WTC11 (cell line): ENCODE measurements at regions not wholly inside any gene's neighbourhood (a gene's known extent, or its start where the extent isn't known, plus 50 kb on each side); places are given as distances from the start of the nearest gene placed in this dataset.

Experiments
- ATAC-seq: fragments of 200-7000 bp; cut with Tn5 transposase; 2 replicates; pipeline ENCODE4 v1.10.0; 2021; ENCODE audit warnings: mild to moderate bottlenecking, moderate library complexity
- CTCF ChIA-PET: fragments of 300-600 bp; sonication (Branson Sonifier 250); formaldehyde crosslinking; loops from one replicate; lab custom pipeline; 2021; ENCODE audit warnings: antibody characterized with exemption; lab: Charles Lee
- POLR2A ChIA-PET: fragments of 350-600 bp; sonication (Branson Sonifier 250); formaldehyde crosslinking; loops from one replicate; lab custom pipeline; 2021; ENCODE audit warnings: antibody characterized with exemption; lab: Charles Lee
- DNase-seq: peaks from one replicate; pipeline ENCODE4 v3.0.0; 2021; ENCODE audit warnings: low spot score
- H3K27ac Mint-ChIP-seq: 2 replicates; pipeline ENCODE4 v1.8.0; 2021; ENCODE audit warnings: mixed read lengths
- H3K27me3 Mint-ChIP-seq: 2 replicates; pipeline ENCODE4 v1.8.0; 2021; ENCODE audit warnings: low read depth, mild to moderate bottlenecking, moderate library complexity, mixed read lengths
- H3K36me3 Mint-ChIP-seq: 2 replicates; pipeline ENCODE4 v1.8.0; 2021; ENCODE audit warnings: mixed read lengths
- H3K4me1 Mint-ChIP-seq: 2 replicates; pipeline ENCODE4 v1.8.0; 2022; ENCODE audit warnings: mixed read lengths
- H3K4me3 Mint-ChIP-seq: 2 replicates; pipeline ENCODE4 v1.8.0; 2021; ENCODE audit warnings: mild to moderate bottlenecking, moderate library complexity, mixed read lengths
- H3K9me3 Mint-ChIP-seq: 2 replicates; pipeline ENCODE4 v1.8.0; 2021; ENCODE audit warnings: mixed read lengths
- AFF4 ChIP-seq: sonication (generic); formaldehyde crosslinking; IDR thresholded peaks from 2 replicates; pipeline ENCODE4 v1.8.1; 2023; ENCODE audit warnings: mild to moderate bottlenecking, missing genetic modification reagents, borderline replicate concordance
- AR ChIP-seq: fragments of 250-450 bp; sonication (Bioruptor Pico); IDR thresholded peaks from 2 replicates; pipeline ENCODE4 v1.9.0; 2021; ENCODE audit warnings: mild to moderate bottlenecking
- FOXP4 ChIP-seq: sonication (generic); formaldehyde crosslinking; IDR thresholded peaks from 2 replicates; pipeline ENCODE4 v1.8.0; 2022; ENCODE audit warnings: mild to moderate bottlenecking, missing genetic modification reagents
- IRF2 ChIP-seq: sonication (generic); formaldehyde crosslinking; IDR thresholded peaks from 2 replicates; pipeline ENCODE4 v1.8.0; 2022; ENCODE audit warnings: low read depth, missing genetic modification reagents, borderline replicate concordance
- KAT7 ChIP-seq: sonication (generic); formaldehyde crosslinking; IDR thresholded peaks from 2 replicates; pipeline ENCODE4 v1.8.1; 2023; ENCODE audit warnings: missing genetic modification reagents, mild to moderate bottlenecking, borderline replicate concordance
- NR1H2 ChIP-seq: sonication (generic); formaldehyde crosslinking; IDR thresholded peaks from 2 replicates; pipeline ENCODE4 v1.9.0; 2021; ENCODE audit warnings: mild to moderate bottlenecking, moderate library complexity, missing genetic modification reagents
- TCF7 ChIP-seq: sonication (generic); formaldehyde crosslinking; IDR thresholded peaks from 2 replicates; pipeline ENCODE4 v1.8.0; 2022; ENCODE audit warnings: mild to moderate bottlenecking, low read depth, missing genetic modification reagents, moderate library complexity
- ZNF232 ChIP-seq: sonication (generic); formaldehyde crosslinking; IDR thresholded peaks from 2 replicates; pipeline ENCODE4 v1.8.0; 2022; ENCODE audit warnings: mild to moderate bottlenecking, missing genetic modification reagents
- ZNF263 ChIP-seq: sonication (generic); formaldehyde crosslinking; IDR thresholded peaks from 2 replicates; pipeline ENCODE4 v1.8.1; 2022; ENCODE audit warnings: low read depth, mild to moderate bottlenecking, moderate library complexity, missing genetic modification reagents
- ZNF423 ChIP-seq: fragments of 250-450 bp; sonication (Bioruptor Pico); IDR thresholded peaks from 2 replicates; pipeline ENCODE4 v2.1.2; 2022; ENCODE audit warnings: mild to moderate bottlenecking, moderate library complexity
- TF ChIP-seq, protein P1 (sequence below): sonication (generic); formaldehyde crosslinking; IDR thresholded peaks from 2 replicates; pipeline ENCODE4 v1.8.1; 2023; ENCODE audit warnings: mild to moderate bottlenecking, moderate library complexity, missing genetic modification reagents
- TF ChIP-seq, protein P2 (sequence below): sonication (generic); formaldehyde crosslinking; IDR thresholded peaks from 2 replicates; pipeline ENCODE4 v1.8.0; 2023; ENCODE audit warnings: missing genetic modification reagents
- TF ChIP-seq, protein P3 (sequence below): sonication (generic); formaldehyde crosslinking; conservative IDR thresholded peaks from 2 replicates; pipeline ENCODE4 v1.8.1; 2022; ENCODE audit warnings: mild to moderate bottlenecking, missing genetic modification reagents
- TF ChIP-seq, protein P4 (sequence below): sonication (generic); formaldehyde crosslinking; IDR thresholded peaks from 2 replicates; pipeline ENCODE4 v1.8.1; 2023; ENCODE audit warnings: mild to moderate bottlenecking, missing genetic modification reagents, moderate library complexity
- TF ChIP-seq, protein P5 (sequence below): sonication (generic); formaldehyde crosslinking; IDR thresholded peaks from 2 replicates; pipeline ENCODE4 v1.8.1; 2022; ENCODE audit warnings: low read depth, mild to moderate bottlenecking, moderate library complexity, missing genetic modification reagents, borderline replicate concordance
- TF ChIP-seq, protein P6 (sequence below): fragments of 250-450 bp; sonication (Bioruptor Pico); IDR thresholded peaks from 2 replicates; pipeline ENCODE4 v1.9.0; 2021; ENCODE audit warnings: mild to moderate bottlenecking
- TF ChIP-seq, protein P7 (sequence below): sonication (generic); formaldehyde crosslinking; IDR thresholded peaks from 2 replicates; pipeline ENCODE4 v1.8.1; 2023; ENCODE audit warnings: mild to moderate bottlenecking, missing genetic modification reagents

GRCh38 chr2:4135765-4136164 lies 432.4 kb downstream of the DCDC2C start:
- no peak for ATAC-seq
- no peak for DNase-seq
- Mint-ChIP-seq H3K27me3 (no peaks in the 10 kb centered on the region; the same call in 1 of the 2 replicates), H3K4me1 (no peaks in the 10 kb centered on the region), H3K36me3 (peaks cover 76% of the 10 kb centered on the region), H3K27ac (no peak overlapping the region), H3K4me3 (no peak overlapping the region), H3K9me3 (peaks cover 88% of the 10 kb centered on the region)
- CTCF ChIA-PET: no interaction called here
- TF ChIP-seq IRF2 (CRISPR knock-in tag) (no peak), TCF7 (CRISPR knock-in tag) (no peak), NR1H2 (CRISPR knock-in tag) (no peak), ZNF263 (CRISPR knock-in tag) (no peak), AR (no peak)
- TF ChIP-seq, protein P1, sequence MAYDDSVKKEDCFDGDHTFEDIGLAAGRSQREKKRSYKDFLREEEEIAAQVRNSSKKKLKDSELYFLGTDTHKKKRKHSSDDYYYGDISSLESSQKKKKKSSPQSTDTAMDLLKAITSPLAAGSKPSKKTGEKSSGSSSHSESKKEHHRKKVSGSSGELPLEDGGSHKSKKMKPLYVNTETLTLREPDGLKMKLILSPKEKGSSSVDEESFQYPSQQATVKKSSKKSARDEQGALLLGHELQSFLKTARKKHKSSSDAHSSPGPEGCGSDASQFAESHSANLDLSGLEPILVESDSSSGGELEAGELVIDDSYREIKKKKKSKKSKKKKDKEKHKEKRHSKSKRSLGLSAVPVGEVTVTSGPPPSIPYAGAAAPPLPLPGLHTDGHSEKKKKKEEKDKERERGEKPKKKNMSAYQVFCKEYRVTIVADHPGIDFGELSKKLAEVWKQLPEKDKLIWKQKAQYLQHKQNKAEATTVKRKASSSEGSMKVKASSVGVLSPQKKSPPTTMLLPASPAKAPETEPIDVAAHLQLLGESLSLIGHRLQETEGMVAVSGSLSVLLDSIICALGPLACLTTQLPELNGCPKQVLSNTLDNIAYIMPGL (CRISPR knock-in tag): no peak
- TF ChIP-seq, protein P2, sequence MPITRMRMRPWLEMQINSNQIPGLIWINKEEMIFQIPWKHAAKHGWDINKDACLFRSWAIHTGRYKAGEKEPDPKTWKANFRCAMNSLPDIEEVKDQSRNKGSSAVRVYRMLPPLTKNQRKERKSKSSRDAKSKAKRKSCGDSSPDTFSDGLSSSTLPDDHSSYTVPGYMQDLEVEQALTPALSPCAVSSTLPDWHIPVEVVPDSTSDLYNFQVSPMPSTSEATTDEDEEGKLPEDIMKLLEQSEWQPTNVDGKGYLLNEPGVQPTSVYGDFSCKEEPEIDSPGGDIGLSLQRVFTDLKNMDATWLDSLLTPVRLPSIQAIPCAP (CRISPR knock-in tag): no peak
- TF ChIP-seq, protein P3, sequence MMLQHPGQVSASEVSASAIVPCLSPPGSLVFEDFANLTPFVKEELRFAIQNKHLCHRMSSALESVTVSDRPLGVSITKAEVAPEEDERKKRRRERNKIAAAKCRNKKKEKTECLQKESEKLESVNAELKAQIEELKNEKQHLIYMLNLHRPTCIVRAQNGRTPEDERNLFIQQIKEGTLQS (CRISPR knock-in tag): no peak
- TF ChIP-seq, protein P4, sequence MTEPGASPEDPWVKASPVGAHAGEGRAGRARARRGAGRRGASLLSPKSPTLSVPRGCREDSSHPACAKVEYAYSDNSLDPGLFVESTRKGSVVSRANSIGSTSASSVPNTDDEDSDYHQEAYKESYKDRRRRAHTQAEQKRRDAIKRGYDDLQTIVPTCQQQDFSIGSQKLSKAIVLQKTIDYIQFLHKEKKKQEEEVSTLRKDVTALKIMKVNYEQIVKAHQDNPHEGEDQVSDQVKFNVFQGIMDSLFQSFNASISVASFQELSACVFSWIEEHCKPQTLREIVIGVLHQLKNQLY (CRISPR knock-in tag): no peak
- TF ChIP-seq, protein P5, sequence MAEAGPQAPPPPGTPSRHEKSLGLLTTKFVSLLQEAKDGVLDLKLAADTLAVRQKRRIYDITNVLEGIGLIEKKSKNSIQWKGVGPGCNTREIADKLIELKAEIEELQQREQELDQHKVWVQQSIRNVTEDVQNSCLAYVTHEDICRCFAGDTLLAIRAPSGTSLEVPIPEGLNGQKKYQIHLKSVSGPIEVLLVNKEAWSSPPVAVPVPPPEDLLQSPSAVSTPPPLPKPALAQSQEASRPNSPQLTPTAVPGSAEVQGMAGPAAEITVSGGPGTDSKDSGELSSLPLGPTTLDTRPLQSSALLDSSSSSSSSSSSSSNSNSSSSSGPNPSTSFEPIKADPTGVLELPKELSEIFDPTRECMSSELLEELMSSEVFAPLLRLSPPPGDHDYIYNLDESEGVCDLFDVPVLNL: no peak
- TF ChIP-seq, protein P6, sequence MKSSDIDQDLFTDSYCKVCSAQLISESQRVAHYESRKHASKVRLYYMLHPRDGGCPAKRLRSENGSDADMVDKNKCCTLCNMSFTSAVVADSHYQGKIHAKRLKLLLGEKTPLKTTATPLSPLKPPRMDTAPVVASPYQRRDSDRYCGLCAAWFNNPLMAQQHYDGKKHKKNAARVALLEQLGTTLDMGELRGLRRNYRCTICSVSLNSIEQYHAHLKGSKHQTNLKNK (CRISPR knock-in tag): no peak
- TF ChIP-seq, all 79 proteins: peak for 0
- POLR2A ChIA-PET: no interaction called here

DNA sequence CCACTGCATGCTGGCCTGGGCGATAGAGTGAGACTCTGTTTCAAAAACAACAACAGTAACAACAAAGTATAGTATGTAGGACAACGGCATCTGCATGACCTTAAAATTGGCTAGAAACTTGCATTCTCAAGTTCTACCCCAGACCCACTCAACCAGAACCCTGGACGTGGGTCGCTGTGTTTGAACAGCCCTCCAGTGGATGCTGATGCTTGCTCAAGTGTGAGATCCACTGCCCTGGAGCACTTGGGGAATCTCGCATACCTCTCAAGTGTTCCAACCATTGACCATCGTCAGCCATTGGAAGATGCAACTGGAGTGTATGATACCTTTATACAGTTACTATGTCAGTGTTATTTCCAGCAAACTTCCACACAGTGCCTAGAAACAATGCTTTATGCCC lies 435.9 kb downstream of the DCDC2C start:
- Mint-ChIP-seq H3K27ac (no peak overlapping the region), H3K9me3 (peaks cover 81% of the 10 kb centered on the region)
- CTCF ChIA-PET: no interaction called here
- TF ChIP-seq ZNF423 (CRISPR knock-in tag): no peak
- no peak for TF ChIP-seq ZNF232 (CRISPR knock-in tag)
- TF ChIP-seq FOXP4 (CRISPR knock-in tag): no peak
- TF ChIP-seq, protein P7, sequence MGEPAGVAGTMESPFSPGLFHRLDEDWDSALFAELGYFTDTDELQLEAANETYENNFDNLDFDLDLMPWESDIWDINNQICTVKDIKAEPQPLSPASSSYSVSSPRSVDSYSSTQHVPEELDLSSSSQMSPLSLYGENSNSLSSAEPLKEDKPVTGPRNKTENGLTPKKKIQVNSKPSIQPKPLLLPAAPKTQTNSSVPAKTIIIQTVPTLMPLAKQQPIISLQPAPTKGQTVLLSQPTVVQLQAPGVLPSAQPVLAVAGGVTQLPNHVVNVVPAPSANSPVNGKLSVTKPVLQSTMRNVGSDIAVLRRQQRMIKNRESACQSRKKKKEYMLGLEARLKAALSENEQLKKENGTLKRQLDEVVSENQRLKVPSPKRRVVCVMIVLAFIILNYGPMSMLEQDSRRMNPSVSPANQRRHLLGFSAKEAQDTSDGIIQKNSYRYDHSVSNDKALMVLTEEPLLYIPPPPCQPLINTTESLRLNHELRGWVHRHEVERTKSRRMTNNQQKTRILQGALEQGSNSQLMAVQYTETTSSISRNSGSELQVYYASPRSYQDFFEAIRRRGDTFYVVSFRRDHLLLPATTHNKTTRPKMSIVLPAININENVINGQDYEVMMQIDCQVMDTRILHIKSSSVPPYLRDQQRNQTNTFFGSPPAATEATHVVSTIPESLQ (CRISPR knock-in tag): no peak
- no peak for TF ChIP-seq AFF4 (CRISPR knock-in tag)
- TF ChIP-seq KAT7 (CRISPR knock-in tag): no peak
- TF ChIP-seq, protein P2 (CRISPR knock-in tag): no peak

More for the DNA sequence above, 435.9 kb downstream of the DCDC2C start:
- Mint-ChIP-seq H3K27me3 (peaks cover 3% of the 10 kb centered on the region), H3K4me3 (no peak overlapping the region), H3K36me3 (peaks cover 67% of the 10 kb centered on the region), H3K4me1 (no peaks in the 10 kb centered on the region)
- ATAC-seq (no peak), DNase-seq (no peak)
- POLR2A ChIA-PET: no interaction called here
